ENCODE measurements at regions not wholly inside any gene's neighbourhood (a gene's known extent, or its start where the extent isn't known, plus 50 kb on each side); places are given as distances from the start of the nearest gene placed in this dataset.

GRCh38 chr15:62856466-62857246 is 185.9 kb upstream of the TPM1 start:
- H3K9me3 ChIP-seq (ENCODE audit: control insufficient read depth, insufficient read depth, low read length), result no peaks in the 10 kb centered on the region; the same call in none of the 2 replicates
- CTCF ChIA-PET, result interaction anchor here (1.1 kb wide), 1 partner anchor 12 kb away, joined by 3 read pairs; no protein-coding TSS in a partner anchor

GRCh38 chr15:62857411-62857853 is 185.1 kb upstream of the TPM1 start:
- H3K27ac ChIP-seq (ENCODE audit: low read depth, low read length), result no peak overlapping the region
- no peak for DNase-seq (ENCODE audit: low read depth, low spot score)
- H3K9me3 ChIP-seq (ENCODE audit: control insufficient read depth, insufficient read depth, low read length), result no peaks in the 10 kb centered on the region; the same call in none of the 2 replicates
- CTCF ChIA-PET, result interaction anchor here (1.1 kb wide), 1 partner anchor 13 kb away, joined by 3 read pairs; no protein-coding TSS in a partner anchor
- no peaks in the 10 kb centered on the region for H3K27me3 ChIP-seq (ENCODE audit: control insufficient read depth, insufficient read depth, low read length)
- POLR2A ChIA-PET, result no interaction called here
- H3K4me3 ChIP-seq (ENCODE audit: low read depth, low read length), result no peak overlapping the region
- TF ChIP-seq, protein P1, sequence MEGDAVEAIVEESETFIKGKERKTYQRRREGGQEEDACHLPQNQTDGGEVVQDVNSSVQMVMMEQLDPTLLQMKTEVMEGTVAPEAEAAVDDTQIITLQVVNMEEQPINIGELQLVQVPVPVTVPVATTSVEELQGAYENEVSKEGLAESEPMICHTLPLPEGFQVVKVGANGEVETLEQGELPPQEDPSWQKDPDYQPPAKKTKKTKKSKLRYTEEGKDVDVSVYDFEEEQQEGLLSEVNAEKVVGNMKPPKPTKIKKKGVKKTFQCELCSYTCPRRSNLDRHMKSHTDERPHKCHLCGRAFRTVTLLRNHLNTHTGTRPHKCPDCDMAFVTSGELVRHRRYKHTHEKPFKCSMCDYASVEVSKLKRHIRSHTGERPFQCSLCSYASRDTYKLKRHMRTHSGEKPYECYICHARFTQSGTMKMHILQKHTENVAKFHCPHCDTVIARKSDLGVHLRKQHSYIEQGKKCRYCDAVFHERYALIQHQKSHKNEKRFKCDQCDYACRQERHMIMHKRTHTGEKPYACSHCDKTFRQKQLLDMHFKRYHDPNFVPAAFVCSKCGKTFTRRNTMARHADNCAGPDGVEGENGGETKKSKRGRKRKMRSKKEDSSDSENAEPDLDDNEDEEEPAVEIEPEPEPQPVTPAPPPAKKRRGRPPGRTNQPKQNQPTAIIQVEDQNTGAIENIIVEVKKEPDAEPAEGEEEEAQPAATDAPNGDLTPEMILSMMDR (IDR thresholded peaks at IDR 0.05; ENCODE audit: low read depth, low read length), result no peak

More at GRCh38 chr15:62856466-62857246, 185.9 kb upstream of the TPM1 start:
- Histone ChIP-seq H3K4me3 (ENCODE audit: low read depth, low read length) (no peak overlapping the region), H3K27me3 (ENCODE audit: control insufficient read depth, insufficient read depth, low read length) (no peaks in the 10 kb centered on the region), H3K27ac (ENCODE audit: low read depth, low read length) (no peak overlapping the region)
- POLR2A ChIA-PET, result no interaction called here
- no peak for DNase-seq (ENCODE audit: low read depth, low spot score)
- TF ChIP-seq, protein P1 (IDR thresholded peaks at IDR 0.05; ENCODE audit: low read depth, low read length), result no peak

GRCh38 chr15:62858343-62858742 is 184.2 kb upstream of the TPM1 start:
- TF ChIP-seq, protein P1 (IDR thresholded peaks at IDR 0.05; ENCODE audit: low read depth, low read length), result no peak
- CTCF ChIA-PET, result interaction anchor here (1.1 kb wide), 1 partner anchor 189 kb away, joined by 3 read pairs; no protein-coding TSS in a partner anchor
- Histone ChIP-seq H3K9me3 (ENCODE audit: control insufficient read depth, insufficient read depth, low read length) (no peaks in the 10 kb centered on the region; the same call in none of the 2 replicates), H3K27me3 (ENCODE audit: control insufficient read depth, insufficient read depth, low read length) (no peaks in the 10 kb centered on the region), H3K27ac (ENCODE audit: low read depth, low read length) (no peak overlapping the region), H3K4me3 (ENCODE audit: low read depth, low read length) (no peak overlapping the region)
- DNase-seq (ENCODE audit: low read depth, low spot score), result no peak
- POLR2A ChIA-PET, result no interaction called here

DNA sequence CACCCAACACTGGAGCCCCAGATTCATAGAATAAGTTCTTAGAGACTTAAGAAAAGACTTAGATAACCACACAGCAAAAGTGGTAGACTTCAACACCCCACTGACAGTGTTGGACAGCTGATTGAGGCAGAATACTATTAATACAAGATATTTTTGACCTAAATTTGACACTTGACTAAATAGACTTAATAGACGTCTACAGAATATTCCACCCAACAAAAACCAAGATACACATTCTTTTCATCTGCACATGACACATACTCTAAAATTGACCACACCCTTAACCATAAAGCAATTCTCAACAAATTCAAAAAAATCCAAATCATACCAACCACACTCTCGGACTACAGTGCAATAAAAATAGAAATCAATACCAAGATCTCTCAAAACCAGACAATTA is 179.8 kb upstream of the TPM1 start:
- CTCF ChIA-PET, result no interaction called here
- POLR2A ChIA-PET, result no interaction called here
- H3K9me3 ChIP-seq (ENCODE audit: control insufficient read depth, insufficient read depth, low read length), result no peaks in the 10 kb centered on the region; the same call in 1 of the 2 replicates
- no peak overlapping the region for H3K27ac ChIP-seq (ENCODE audit: low read depth, low read length)
- H3K27me3 ChIP-seq (ENCODE audit: control insufficient read depth, insufficient read depth, low read length), result no peaks in the 10 kb centered on the region
- no peak overlapping the region for H3K4me3 ChIP-seq (ENCODE audit: low read depth, low read length)
- TF ChIP-seq, protein P1 (IDR thresholded peaks at IDR 0.05; ENCODE audit: low read depth, low read length), result no peak
- DNase-seq (ENCODE audit: low read depth, low spot score), result no peak

- TF ChIP-seq, protein P1 (IDR thresholded peaks at IDR 0.05; ENCODE audit: low read depth, low read length), result no peak
- ChIA-PET POLR2A (no interaction called here), CTCF (no interaction called here)
- peak overlapping the region; percentile 11 for H3K27ac ChIP-seq (ENCODE audit: low read depth, low read length)
- no peaks in the 10 kb centered on the region for H3K27me3 ChIP-seq (ENCODE audit: control insufficient read depth, insufficient read depth, low read length)
- no peak overlapping the region for H3K4me3 ChIP-seq (ENCODE audit: low read depth, low read length)
- H3K9me3 ChIP-seq (ENCODE audit: control insufficient read depth, insufficient read depth, low read length), result no peaks in the 10 kb centered on the region
- DNase-seq (ENCODE audit: low read depth, low spot score), result no peak
Measured at GRCh38 chr15:62866366-62866765, 176.2 kb upstream of the TPM1 start.

Measured in AG04450 (cell line).